Upper lobe of left lung (tissue), 4 donors: ENCODE measurements at regions not wholly inside any gene's neighbourhood (a gene's known extent, or its start where the extent isn't known, plus 50 kb on each side); places are given as distances from the start of the nearest gene placed in this dataset.

Source experiments
- CTCF ChIP-seq, 6 experiments: fragments of 450-650 bp in 4 of 6; fragments of 200-600 bp in 2 of 6; sonication (generic) in 2 of 6; IDR thresholded peaks; one replicate each; pipeline ENCODE4 v1.5.1; 2016 to 2019; ENCODE audit warnings: antibody characterized with exemption in 6 of 6
- POLR2A ChIP-seq, 4 donors: fragments of 450-650 bp; IDR thresholded peaks; one replicate each; pipeline ENCODE4 v1.5.1; 2016 to 2017; ENCODE audit warnings: antibody characterized with exemption in 4 of 4, mild to moderate bottlenecking in 2 of 4
- POLR2AphosphoS5 ChIP-seq, 2 donors: sonication (generic); formaldehyde crosslinking; IDR thresholded peaks; one replicate each; pipeline ENCODE4 v1.5.1; 2017; ENCODE audit warnings: antibody characterized with exemption in 2 of 2

GRCh38 chr3:79985816-79986215 lies 218.0 kb upstream of the ROBO1 start:
- TF ChIP-seq POLR2A (IDR thresholded peaks at IDR 0.05) (no peak), CTCF (IDR thresholded peaks at IDR 0.05) (no peak), POLR2AphosphoS5 (IDR thresholded peaks at IDR 0.05) (no peak)
